GM12878 (cell line): ENCODE measurements at regions not wholly inside any gene's neighbourhood (a gene's known extent, or its start where the extent isn't known, plus 50 kb on each side); places are given as distances from the start of the nearest gene placed in this dataset.

Source experiments
- ATAC-seq: fragments of 200-7000 bp; cut with Tn5 transposase; 3 replicates; pipeline ENCODE4 v1.9.1; 2020; ENCODE audit warnings: mild to moderate bottlenecking, moderate library complexity
- BruUV-seq: library from RNA; stranded (reverse); fragments of 400-500 nt; replicated peaks from 2 replicates; lab custom pipeline; 2021; lab: Mats Ljungman, UMichigan
- CTCF ChIA-PET: fragments of 300-600 bp; sonication (Branson Sonifier 250); formaldehyde crosslinking; extraction: SDS; loops from one replicate; lab custom pipeline; 2021; ENCODE audit warnings: inconsistent platforms; lab: Yijun Ruan, JAX
- POLR2A ChIA-PET: fragments of 350-600 bp; formaldehyde crosslinking; extraction: SDS; loops from one replicate; lab custom pipeline; 2021; ENCODE audit warnings: inconsistent platforms; lab: Charles Lee
- RAD21 ChIA-PET: fragments of 300-600 bp; sonication (Branson Sonifier 250); formaldehyde crosslinking; loops from one replicate; lab custom pipeline; 2023; ENCODE audit warnings: antibody characterized with exemption; ENCODE audit not compliant: unreplicated experiment; lab: Charles Lee
- SMC1A ChIA-PET: fragments of 300-600 bp; sonication (Branson Sonifier 250); formaldehyde crosslinking; loops from one replicate; lab custom pipeline; 2023; ENCODE audit not compliant: unreplicated experiment, uncharacterized antibody; lab: Charles Lee
- DNase-seq: peaks from one replicate; pipeline ENCODE4 v3.0.0-alpha.2; 2011; ENCODE audit warnings: low read depth, low spot score
- FAIRE-seq: peaks from 3 replicates; lab custom pipeline; 2011; peaks lifted over from hg19 to GRCh38; lab: Jason Lieb, UNC
- H2AFZ ChIP-seq: 2 replicates; pipeline ENCODE4 v1.6.0; 2011; ENCODE audit warnings: low read depth, low read length, control low read depth; ENCODE audit not compliant: control insufficient read depth
- H3K27ac ChIP-seq: 2 replicates; pipeline ENCODE4 v1.5.1; 2011; ENCODE audit warnings: control low read depth; ENCODE audit not compliant: control insufficient read depth, insufficient read depth
- H3K27me3 ChIP-seq, 2 experiments: replicated peaks in 1 of 2; 2 replicates each; pipeline versions ENCODE4 v1.6.0 to v1.6.1; 2011; ENCODE audit warnings: low read length in 1 of 2; ENCODE audit not compliant: control insufficient read depth in 2 of 2, insufficient read depth in 2 of 2
- H3K36me3 ChIP-seq, 2 experiments: 2 replicates each; pipeline ENCODE4 v1.5.1; 2011; ENCODE audit warnings: low read length in 1 of 2; ENCODE audit not compliant: control insufficient read depth in 2 of 2, insufficient read depth in 2 of 2
- H3K4me1 ChIP-seq: 2 replicates; pipeline ENCODE4 v1.6.1; 2011; ENCODE audit warnings: mild to moderate bottlenecking, low read length, moderate library complexity, mixed read lengths; ENCODE audit not compliant: control insufficient read depth, insufficient read depth
- H3K4me2 ChIP-seq: 2 replicates; pipeline ENCODE4 v1.6.0; 2011; ENCODE audit warnings: control low read depth; ENCODE audit not compliant: control insufficient read depth, insufficient read depth
- H3K4me3 ChIP-seq: fragments of 200-600 bp; sonication (generic); 2 replicates; pipeline ENCODE4 v1.5.1; 2016
- H3K79me2 ChIP-seq: 2 replicates; pipeline ENCODE4 v1.6.0; 2011; ENCODE audit warnings: low read length; ENCODE audit not compliant: control insufficient read depth, insufficient read depth
- H3K9ac ChIP-seq: 2 replicates; pipeline ENCODE4 v1.8.0; 2011; ENCODE audit warnings: low read length, control low read depth, mixed read lengths; ENCODE audit not compliant: control insufficient read depth, insufficient read depth
- H3K9me3 ChIP-seq: replicated peaks from 3 replicates; pipeline ENCODE4 v1.5.1; 2011; ENCODE audit warnings: mild to moderate bottlenecking, low read length; ENCODE audit not compliant: control insufficient read depth, insufficient read depth
- H4K20me1 ChIP-seq: 2 replicates; pipeline ENCODE4 v1.6.0; 2011; ENCODE audit not compliant: control insufficient read depth, insufficient read depth
- CTCF ChIP-seq, 3 experiments: IDR thresholded peaks in 2 of 3; conservative IDR thresholded peaks in 1 of 3; 2 replicates each; pipeline ENCODE4 v1.5.1; 2011; ENCODE audit warnings: low read depth in 3 of 3, low read length in 3 of 3, mild to moderate bottlenecking in 3 of 3, control low read depth in 2 of 3, moderate library complexity in 2 of 3, inconsistent platforms in 1 of 3, mixed read lengths in 1 of 3; ENCODE audit not compliant: control insufficient read depth in 2 of 3, insufficient read depth in 1 of 3; ENCODE audit errors: extremely low read depth in 1 of 3
- CUX1 ChIP-seq: IDR thresholded peaks from 2 replicates; pipeline ENCODE4 v1.6.1; 2012; ENCODE audit warnings: improper control_type of control experiment, low read depth, low read length; ENCODE audit not compliant: insufficient replicate concordance
- E2F4 ChIP-seq: IDR thresholded peaks from 2 replicates; pipeline ENCODE4 v1.6.1; 2012; ENCODE audit warnings: low read depth, low read length, improper control_type of control experiment
- EGR1 ChIP-seq, 2 experiments: IDR thresholded peaks; 1 replicate in 1 of 2; 2 replicates in 1 of 2; pipeline ENCODE4 v1.6.1; 2011 to 2012; ENCODE audit warnings: low read depth in 2 of 2, low read length in 2 of 2, borderline replicate concordance in 1 of 2, mild to moderate bottlenecking in 1 of 2, moderate library complexity in 1 of 2
- FOS ChIP-seq: IDR thresholded peaks from 3 replicates; pipeline ENCODE4 v1.6.1; 2011; ENCODE audit warnings: borderline replicate concordance; ENCODE audit not compliant: insufficient read length; ENCODE audit errors: extremely low read depth
- HDGF ChIP-seq: fragments of 450-650 bp; IDR thresholded peaks from 2 replicates; pipeline ENCODE4 v1.6.1; 2016; ENCODE audit warnings: antibody characterized with exemption
- NR2C2 ChIP-seq: IDR thresholded peaks from 2 replicates; pipeline ENCODE4 v1.6.1; 2011; ENCODE audit warnings: borderline replicate concordance, low read depth; ENCODE audit not compliant: control insufficient read depth, insufficient read length
- POLR2AphosphoS5 ChIP-seq: IDR thresholded peaks from 2 replicates; pipeline ENCODE4 v1.6.1; 2011; ENCODE audit warnings: mild to moderate bottlenecking, low read length, inconsistent platforms
- TCF12 ChIP-seq: IDR thresholded peaks from 2 replicates; pipeline ENCODE4 v1.6.1; 2011; ENCODE audit warnings: low read depth, mild to moderate bottlenecking, low read length
- USF2 ChIP-seq: IDR thresholded peaks from 2 replicates; pipeline ENCODE4 v1.6.1; 2011; ENCODE audit warnings: low read depth, low read length, improper control_type of control experiment, borderline replicate concordance
- WGBS: methylation state at CpG from one replicate; pipeline ENCODE4 v1.1.6; 2016; ENCODE audit warnings: low lambda C conversion rate; ENCODE audit not compliant: insufficient replicate concordance, insufficient coverage; ENCODE audit errors: missing lambda C conversion rate; 5-methylcytosine and 5-hydroxymethylcytosine counted together
- in situ Hi-C: fragments of 300-500 bp; cut with MboI; formaldehyde crosslinking; loops from 9 replicates; pipeline ENCODE4 v1.14.3; 2018; ENCODE audit warnings: mixed read lengths
- intact Hi-C: fragments of 100-400 bp; cut with micrococcal nuclease; formaldehyde crosslinking; loops from one replicate; pipeline ENCODE4 v1.14.2; 2022; ENCODE audit not compliant: unreplicated experiment

GRCh38 chr15:97627634-97628033, 332.9 kb upstream of the ARRDC4 start (continued):
- no peak for TF ChIP-seq E2F4
- TF ChIP-seq EGR1 (IDR thresholded peaks at IDR 0.05; ENCODE audit: borderline replicate concordance in 1 of 2, low read depth in 2 of 2, low read length in 2 of 2) = no peak
- no peak for TF ChIP-seq FOS
- no peak for TF ChIP-seq POLR2AphosphoS5
- no peak for TF ChIP-seq NR2C2
- TF ChIP-seq CUX1 = no peak

- FAIRE-seq = no peak
- Histone ChIP-seq H3K79me2 (no peaks in the 10 kb centered on the region), H3K27ac (no peak overlapping the region), H3K4me1 (no peaks in the 10 kb centered on the region), H3K9me3 (no peaks in the 10 kb centered on the region), H3K27me3 (no peaks in the 10 kb centered on the region), H3K4me3 (no peak overlapping the region), H3K9ac (no peak overlapping the region), H4K20me1 (no peaks in the 10 kb centered on the region), H3K36me3 (no peaks in the 10 kb centered on the region), H2AFZ (no peak overlapping the region), H3K4me2 (no peak overlapping the region)
- no peak for DNase-seq
- SMC1A ChIA-PET = no interaction called here
- RAD21 ChIA-PET = no interaction called here
- BruUV-seq = no TSS peak
- CTCF ChIA-PET = no interaction called here
- WGBS = 5% methylated on average over 2 of the region's 2 CpGs
- intact Hi-C loops (no loop called here), in situ Hi-C loops (no loop called here)
- no peak for ATAC-seq
- POLR2A ChIA-PET = no interaction called here
- no peak for TF ChIP-seq TCF12
- no peak for TF ChIP-seq USF2
- no peak for TF ChIP-seq CTCF (IDR thresholded peaks at IDR 0.05 in 2 of 3, conservative IDR thresholded peaks at IDR 0.05 in 1 of 3; ENCODE audit: control insufficient read depth in 2 of 3, extremely low read depth in 1 of 3, insufficient read depth in 1 of 3, low read depth in 3 of 3, low read length in 3 of 3)
- no peak for TF ChIP-seq HDGF
Measured at GRCh38 chr15:97645758-97646157, 314.7 kb upstream of the ARRDC4 start.
